ENCODE measurements at regions not wholly inside any gene's neighbourhood (a gene's known extent, or its start where the extent isn't known, plus 50 kb on each side); places are given as distances from the start of the nearest gene placed in this dataset.
A peak's percentile ranks its signal among the peaks of the same experiment; 100 is the strongest.

DNA sequence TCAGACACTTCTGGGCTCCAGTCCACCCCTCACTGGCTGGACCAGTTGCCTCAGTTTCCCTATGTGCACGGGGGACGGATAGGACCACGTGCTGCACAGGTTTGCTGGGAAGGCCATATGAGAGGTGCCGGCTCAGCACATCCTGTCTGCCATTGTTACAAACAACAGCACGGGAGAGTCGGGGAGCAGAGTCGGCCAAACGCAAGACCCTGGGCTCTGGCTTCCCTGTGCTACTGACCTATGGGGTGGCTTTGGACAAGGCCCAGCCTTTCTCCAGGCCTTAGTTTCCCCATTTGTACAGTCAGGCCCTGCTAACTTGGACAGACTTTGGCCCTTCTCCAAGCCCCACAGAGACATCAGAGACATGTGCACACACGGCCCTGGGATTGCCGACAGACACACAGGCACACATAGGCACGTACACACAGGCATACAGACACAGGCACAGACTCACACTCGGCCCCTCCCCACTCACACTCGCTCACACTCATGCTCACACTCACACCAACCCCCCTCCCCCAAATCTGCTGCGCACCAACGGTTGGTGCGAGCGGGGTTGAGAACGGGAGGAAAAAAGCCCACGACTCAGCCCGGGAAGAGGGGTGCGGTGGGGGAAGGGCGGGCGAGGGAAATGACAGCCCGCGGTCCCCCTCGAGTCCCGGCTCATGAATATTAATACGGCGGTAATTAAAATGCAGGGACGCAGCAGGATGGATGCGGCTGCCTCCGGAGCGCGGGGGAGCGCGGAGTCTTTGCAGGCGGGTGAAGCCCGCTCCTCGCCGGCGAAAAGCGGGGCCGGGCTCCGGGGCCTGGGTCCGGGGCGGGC, 133.0 kb downstream of the C9orf50 start:
- H3K9me3 ChIP-seq (ENCODE audit: control insufficient read depth in 1 of 2, low read length in 2 of 2): no peaks in the 10 kb centered on the region
- peak overlapping the region; percentile 93 to 100 (median 98) for H3K27ac Mint-ChIP-seq
- POLR2A ChIA-PET (ENCODE audit: partially characterized antibody): interaction anchor here (1.7 kb wide), 1 partner anchor 313 kb away, joined by 9 read pairs; no protein-coding TSS in a partner anchor
- DNase-seq: peak in 2 of 5 donors; percentile 50 to 73
- peaks cover 0 to 14% of the 10 kb centered on the region in 2 donors for H3K36me3 Mint-ChIP-seq
- peaks cover 0 to 3% of the 10 kb centered on the region in 2 donors for H3K27me3 Mint-ChIP-seq
- intact Hi-C loops (cut with micrococcal nuclease): loop anchor here (1.0 to 2.0 kb wide), 5 partner anchors 8 to 313 kb away; no protein-coding TSS in a partner anchor
- H3K27me3 ChIP-seq (ENCODE audit: insufficient read depth, low read length): no peaks in the 10 kb centered on the region
- CTCF ChIA-PET (ENCODE audit: partially characterized antibody): no interaction called here
- peaks cover 65% of the 10 kb centered on the region for H3K4me1 ChIP-seq (ENCODE audit: insufficient read depth, low read length)
- peaks cover 0 to 2% (median 0%) of the 10 kb centered on the region in 8 donors for H3K9me3 Mint-ChIP-seq
- peak overlapping the region; percentile 38 to 52 for H3K4me3 ChIP-seq (ENCODE audit: low read length in 2 of 2)
- H3K4me3 Mint-ChIP-seq: peak overlapping the region; percentile 87 to 93 (median 90)
- H3K36me3 ChIP-seq (ENCODE audit: insufficient read depth, low read length): no peaks in the 10 kb centered on the region
- peak overlapping the region; percentile 91 for H3K27ac ChIP-seq (ENCODE audit: low read depth, low read length)
- H3K4me1 Mint-ChIP-seq: peaks cover 33 to 80% (median 54%) of the 10 kb centered on the region in 4 donors

GRCh38 chr9:129486756-129487657, 133.9 kb downstream of the C9orf50 start:
- Mint-ChIP-seq H3K27ac (peak overlapping the region; percentile 93 to 100 (median 98)), H3K27me3 (peaks cover 0 to 3% of the 10 kb centered on the region in 2 donors), H3K4me1 (peaks cover 31 to 76% (median 51%) of the 10 kb centered on the region in 4 donors), H3K4me3 (peak overlapping the region; percentile 67 to 92 (median 78)), H3K36me3 (peaks cover 0 to 14% of the 10 kb centered on the region in 2 donors), H3K9me3 (peaks cover 0 to 2% (median 0%) of the 10 kb centered on the region in 8 donors)
- H3K4me3 ChIP-seq (ENCODE audit: low read length in 2 of 2): no peak overlapping the region
- intact Hi-C loops (cut with micrococcal nuclease): no loop called here
- ChIA-PET CTCF (ENCODE audit: partially characterized antibody) (interaction anchor here (1.3 kb wide), 1 partner anchor 23 kb away, joined by 3 read pairs; no protein-coding TSS in a partner anchor), POLR2A (ENCODE audit: partially characterized antibody) (interaction anchor here (1.0 to 1.5 kb wide), 4 partner anchors 8 to 73 kb away, joined by 3 to 5 read pairs (median 3); no protein-coding TSS in a partner anchor)
- H3K27me3 ChIP-seq (ENCODE audit: insufficient read depth, low read length): no peaks in the 10 kb centered on the region
- H3K4me1 ChIP-seq (ENCODE audit: insufficient read depth, low read length): peaks cover 65% of the 10 kb centered on the region
- H3K9me3 ChIP-seq (ENCODE audit: control insufficient read depth in 1 of 2, low read length in 2 of 2): no peaks in the 10 kb centered on the region
- peak overlapping the region; percentile 91 for H3K27ac ChIP-seq (ENCODE audit: low read depth, low read length)
- no peaks in the 10 kb centered on the region for H3K36me3 ChIP-seq (ENCODE audit: insufficient read depth, low read length)
- DNase-seq: no peak

- Mint-ChIP-seq H3K27ac (peak overlapping the region; percentile 85 to 100 (median 93)), H3K4me3 (peak overlapping the region in 4 of 8 donors; percentile 17 to 62 (median 46)), H3K4me1 (peaks cover 20 to 66% (median 39%) of the 10 kb centered on the region in 4 donors), H3K27me3 (peaks cover 0 to 3% of the 10 kb centered on the region in 2 donors), H3K9me3 (peaks cover 0 to 2% (median 0%) of the 10 kb centered on the region in 8 donors), H3K36me3 (peaks cover 0 to 7% of the 10 kb centered on the region in 2 donors)
- no peaks in the 10 kb centered on the region for H3K36me3 ChIP-seq (ENCODE audit: insufficient read depth, low read length)
- DNase-seq: no peak
- H3K27me3 ChIP-seq (ENCODE audit: insufficient read depth, low read length): no peaks in the 10 kb centered on the region
- ChIA-PET CTCF (ENCODE audit: partially characterized antibody) (interaction anchor here (1.3 kb wide), 2 partner anchors 21 to 25 kb away, joined by 3 read pairs; no protein-coding TSS in a partner anchor), POLR2A (ENCODE audit: partially characterized antibody) (interaction anchor here (0.7 to 5.8 kb wide), 8 partner anchors 10 to 307 kb away, joined by 3 to 85 read pairs (median 5); partner anchors contain the start of gene IER5L)
- H3K4me1 ChIP-seq (ENCODE audit: insufficient read depth, low read length): peaks cover 51% of the 10 kb centered on the region
- intact Hi-C loops (cut with micrococcal nuclease): no loop called here
- no peak overlapping the region for H3K4me3 ChIP-seq (ENCODE audit: low read length in 2 of 2)
- H3K27ac ChIP-seq (ENCODE audit: low read depth, low read length): peak overlapping the region; percentile 91
- no peaks in the 10 kb centered on the region for H3K9me3 ChIP-seq (ENCODE audit: control insufficient read depth in 1 of 2, low read length in 2 of 2)
Measured at GRCh38 chr9:129485145-129485774, 135.6 kb downstream of the C9orf50 start.

GRCh38 chr9:129484352-129485000, 136.4 kb downstream of the C9orf50 start:
- Mint-ChIP-seq H3K4me3 (peak overlapping the region in 6 of 8 donors; percentile 34 to 81 (median 64)), H3K27me3 (peaks cover 0 to 2% of the 10 kb centered on the region in 2 donors), H3K4me1 (peaks cover 18 to 63% (median 34%) of the 10 kb centered on the region in 4 donors), H3K9me3 (peaks cover 0 to 2% (median 0%) of the 10 kb centered on the region in 8 donors), H3K27ac (peak overlapping the region; percentile 89 to 95 (median 91)), H3K36me3 (peaks cover 0 to 5% of the 10 kb centered on the region in 2 donors)
- intact Hi-C loops (cut with micrococcal nuclease): no loop called here
- CTCF ChIA-PET (ENCODE audit: partially characterized antibody): interaction anchor here (1.0 to 1.3 kb wide), 2 partner anchors 24 to 42 kb away, joined by 3 read pairs; no protein-coding TSS in a partner anchor
- Histone ChIP-seq H3K27me3 (ENCODE audit: insufficient read depth, low read length) (no peaks in the 10 kb centered on the region), H3K9me3 (ENCODE audit: control insufficient read depth in 1 of 2, low read length in 2 of 2) (no peaks in the 10 kb centered on the region), H3K36me3 (ENCODE audit: insufficient read depth, low read length) (no peaks in the 10 kb centered on the region), H3K4me1 (ENCODE audit: insufficient read depth, low read length) (peaks cover 44% of the 10 kb centered on the region), H3K27ac (ENCODE audit: low read depth, low read length) (peak overlapping the region; percentile 62), H3K4me3 (ENCODE audit: low read length in 2 of 2) (no peak overlapping the region)
- POLR2A ChIA-PET (ENCODE audit: partially characterized antibody): interaction anchor here (1.4 to 5.8 kb wide), 7 partner anchors 13 to 307 kb away, joined by 3 to 85 read pairs (median 9); partner anchors contain the start of gene IER5L
- no peak for DNase-seq

DNA sequence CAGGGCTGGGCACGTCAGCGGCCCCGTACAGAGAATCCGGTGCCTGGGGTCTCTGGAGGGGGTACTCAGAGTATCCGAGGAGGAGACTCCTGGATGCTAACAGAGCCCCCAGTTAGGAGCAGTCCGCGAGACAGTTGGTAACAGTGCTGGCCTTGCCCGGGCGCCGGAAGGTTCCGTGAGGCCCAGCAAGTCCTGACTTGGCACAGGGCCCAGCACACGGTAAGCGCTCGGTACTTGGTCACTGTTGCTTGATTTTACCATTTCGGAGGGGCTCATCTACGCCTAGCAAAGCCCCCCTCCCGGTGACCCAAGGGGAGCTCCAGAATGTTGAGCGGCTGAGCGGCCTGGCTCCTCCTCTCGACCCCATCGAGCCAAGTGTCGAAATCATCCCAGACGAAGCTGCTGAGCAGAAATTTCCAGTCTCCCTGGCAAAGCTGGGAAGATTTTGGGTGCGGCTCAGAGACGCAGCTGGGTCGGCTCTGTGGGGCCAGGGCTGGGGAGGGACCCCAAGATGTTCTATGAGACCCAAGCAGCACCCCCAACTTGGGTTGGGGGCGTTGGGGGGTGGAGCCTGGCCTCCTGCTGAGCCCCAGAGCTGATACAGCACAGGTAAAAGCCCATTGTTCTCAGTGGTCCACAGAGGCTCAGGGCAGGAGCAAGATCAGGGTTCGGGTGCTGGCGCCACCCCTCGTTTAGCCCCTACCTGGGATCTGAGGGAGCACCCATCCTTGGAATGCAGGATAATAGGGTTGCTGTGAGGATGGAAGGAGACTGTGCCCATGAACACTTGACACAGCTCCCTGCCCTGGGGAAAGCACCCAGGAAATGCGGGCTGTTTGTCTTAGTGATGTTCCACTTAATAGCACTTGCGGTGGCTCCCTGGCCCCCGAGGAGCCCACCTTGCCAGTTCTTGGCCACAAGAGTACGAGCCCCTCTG, 137.2 kb downstream of the C9orf50 start:
- CTCF ChIA-PET (ENCODE audit: partially characterized antibody): interaction anchor here (1.0 kb wide), 1 partner anchor 41 kb away, joined by 3 read pairs; no protein-coding TSS in a partner anchor
- H3K36me3 Mint-ChIP-seq: no peaks in the 10 kb centered on the region
- H3K27me3 ChIP-seq (ENCODE audit: insufficient read depth, low read length): no peaks in the 10 kb centered on the region
- peak overlapping the region; percentile 62 for H3K27ac ChIP-seq (ENCODE audit: low read depth, low read length)
- no peaks in the 10 kb centered on the region for H3K9me3 ChIP-seq (ENCODE audit: control insufficient read depth in 1 of 2, low read length in 2 of 2)
- H3K4me3 Mint-ChIP-seq: peak overlapping the region; percentile 64 to 81 (median 69)
- peak overlapping the region; percentile 89 to 95 (median 91) for H3K27ac Mint-ChIP-seq
- intact Hi-C loops (cut with micrococcal nuclease): no loop called here
- peak in 3 of 5 donors; percentile 31 to 77 (median 34) for DNase-seq
- peaks cover 37% of the 10 kb centered on the region for H3K4me1 ChIP-seq (ENCODE audit: insufficient read depth, low read length)
- H3K4me1 Mint-ChIP-seq: peaks cover 14 to 55% (median 29%) of the 10 kb centered on the region in 4 donors
- no peaks in the 10 kb centered on the region for H3K36me3 ChIP-seq (ENCODE audit: insufficient read depth, low read length)
- POLR2A ChIA-PET (ENCODE audit: partially characterized antibody): interaction anchor here (1.0 to 5.8 kb wide), 13 partner anchors 9 to 306 kb away, joined by 3 to 85 read pairs (median 7); partner anchors contain the start of gene IER5L
- H3K9me3 Mint-ChIP-seq: no peaks in the 10 kb centered on the region
- H3K27me3 Mint-ChIP-seq: peaks cover 0 to 2% of the 10 kb centered on the region in 2 donors
- peak overlapping the region in 1 of 2 donors; percentile 15 for H3K4me3 ChIP-seq (ENCODE audit: low read length in 2 of 2)

Measured in CD4-positive, alpha-beta memory T cell (primary cell).